GM21528 (cell line): ENCODE measurements at regions not wholly inside any gene's neighbourhood (a gene's known extent, or its start where the extent isn't known, plus 50 kb on each side); places are given as distances from the start of the nearest gene placed in this dataset.
"Not testable (repeated sequence)": the region's sequence is repeated elsewhere in the genome, so short reads cannot be mapped to it uniquely, and the experiment has no call there.

Source experiments
- ATAC-seq: cut with Tn5 transposase; IDR thresholded peaks from one replicate; pipeline ENCODE4 v1.9.1; 2021; ENCODE audit warnings: mild to moderate bottlenecking, moderate library complexity; ENCODE audit not compliant: unreplicated experiment, low FRiP score

DNA sequence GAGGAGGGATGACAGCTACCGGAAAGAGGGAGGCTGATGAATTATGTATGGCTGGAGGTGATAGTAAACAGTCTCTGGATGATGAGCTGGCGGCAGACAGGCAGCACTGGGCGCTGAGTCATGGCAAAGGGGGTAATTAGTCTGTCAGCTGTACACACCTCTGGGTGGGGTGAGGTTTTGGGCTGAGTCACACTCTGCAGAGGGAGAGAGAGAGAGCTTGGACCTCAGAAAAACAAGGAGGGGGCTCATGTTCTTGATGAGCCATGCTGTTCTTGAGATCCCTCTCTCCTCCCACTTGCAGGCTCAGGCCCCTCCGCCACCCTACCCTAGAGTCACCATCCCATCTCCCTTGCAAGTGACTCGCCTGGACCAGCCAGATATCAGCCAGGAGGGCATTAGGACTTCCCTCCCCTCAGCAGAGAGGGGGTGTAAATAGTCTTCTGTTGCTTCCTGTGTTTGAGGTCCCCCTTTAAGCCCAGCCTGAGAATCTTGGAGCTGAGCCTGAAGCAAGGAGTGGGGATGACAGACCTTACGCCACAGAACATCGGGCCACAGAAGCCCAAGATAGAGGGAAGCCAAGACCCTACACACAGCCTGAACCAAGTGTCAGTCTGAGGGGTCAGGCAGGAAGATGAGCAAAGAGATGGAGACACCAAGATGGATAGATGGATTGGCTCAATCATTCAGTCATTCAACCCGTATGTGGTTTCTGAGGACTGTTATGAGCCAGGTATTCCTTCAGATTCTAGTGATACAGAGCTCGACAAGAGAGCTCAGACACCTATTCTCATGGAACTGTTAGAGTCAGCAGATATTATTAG is 383.2 kb upstream of the CCL2 start:
- no peak for ATAC-seq

DNA sequence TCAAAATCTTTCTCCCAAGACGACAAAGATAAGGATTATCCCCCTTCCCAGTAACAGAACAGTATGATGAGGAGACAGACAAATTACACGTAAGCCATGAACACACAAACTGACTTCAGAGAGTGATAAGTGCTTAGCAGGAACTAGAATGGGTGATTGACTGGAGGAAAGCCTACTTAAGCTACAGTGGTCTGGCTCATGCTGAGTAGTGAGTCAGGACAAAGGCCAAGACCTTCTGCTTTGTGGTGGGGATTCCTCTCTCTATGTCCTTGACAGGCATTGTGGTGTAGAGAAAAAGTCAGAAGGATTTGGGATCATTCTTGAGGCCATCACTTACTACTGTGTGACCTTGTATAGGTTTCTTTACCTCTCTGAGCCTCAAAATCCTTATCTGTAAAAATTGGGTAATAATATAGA is 381.9 kb upstream of the CCL2 start:
- no peak for ATAC-seq

- no peak for ATAC-seq
Observed at GRCh38 chr17:33874617-33875060, 380.4 kb upstream of the CCL2 start.

DNA sequence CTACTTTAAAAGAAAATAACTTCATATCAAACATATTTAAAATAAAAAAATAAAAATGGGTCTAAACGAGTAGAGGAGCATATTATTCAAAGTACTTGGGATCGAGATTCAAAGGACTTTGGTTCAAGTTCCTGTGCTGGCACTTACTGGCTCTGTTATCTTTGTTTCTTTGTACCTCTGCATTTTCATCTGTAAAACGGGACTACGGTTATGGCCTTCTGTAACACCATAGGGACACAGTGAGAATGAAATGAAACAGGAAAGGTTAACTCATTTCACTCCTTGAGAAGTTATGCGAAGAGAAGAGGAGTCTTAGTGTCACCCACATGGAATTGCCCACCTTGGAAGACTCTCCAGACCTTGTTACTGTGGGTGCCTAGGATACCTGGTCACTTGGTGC is 379.1 kb upstream of the CCL2 start:
- ATAC-seq = no peak

DNA sequence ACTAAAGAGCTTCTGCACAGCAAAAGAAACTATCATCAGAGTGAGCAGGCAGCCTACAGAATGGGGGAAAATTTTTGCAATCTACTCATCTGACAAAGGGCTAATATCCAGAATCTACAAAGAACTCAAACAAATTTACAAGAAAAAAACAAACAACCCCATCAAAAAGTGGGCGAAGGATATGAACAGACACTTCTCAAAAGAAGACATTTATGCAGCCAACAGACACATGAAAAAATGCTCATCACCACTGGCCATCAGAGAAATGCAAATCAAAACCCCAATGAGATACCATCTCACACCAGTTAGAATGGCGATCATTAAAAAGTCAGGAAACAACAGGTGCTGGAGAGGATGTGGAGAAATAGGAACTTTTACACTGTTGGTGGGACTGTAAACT is 372.8 kb upstream of the CCL2 start:
- not testable (repeated sequence) for ATAC-seq

DNA sequence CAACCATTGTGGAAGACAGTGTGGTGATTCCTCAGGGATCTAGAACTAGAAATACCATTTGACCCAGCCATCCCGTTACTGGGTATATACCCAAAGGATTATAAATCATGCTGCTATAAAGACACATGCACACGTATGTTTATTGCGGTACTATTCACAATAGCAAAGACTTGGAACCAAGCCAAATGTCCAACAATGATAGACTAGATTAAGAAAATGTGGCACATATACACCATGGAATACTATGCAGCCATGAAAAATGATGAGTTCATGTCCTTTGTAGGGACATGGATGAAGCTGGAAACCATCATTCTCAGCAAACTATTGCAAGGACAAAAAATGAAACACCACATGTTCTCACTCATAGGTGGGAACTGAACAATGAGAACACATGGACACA is 372.4 kb upstream of the CCL2 start:
- not testable (repeated sequence) for ATAC-seq

DNA sequence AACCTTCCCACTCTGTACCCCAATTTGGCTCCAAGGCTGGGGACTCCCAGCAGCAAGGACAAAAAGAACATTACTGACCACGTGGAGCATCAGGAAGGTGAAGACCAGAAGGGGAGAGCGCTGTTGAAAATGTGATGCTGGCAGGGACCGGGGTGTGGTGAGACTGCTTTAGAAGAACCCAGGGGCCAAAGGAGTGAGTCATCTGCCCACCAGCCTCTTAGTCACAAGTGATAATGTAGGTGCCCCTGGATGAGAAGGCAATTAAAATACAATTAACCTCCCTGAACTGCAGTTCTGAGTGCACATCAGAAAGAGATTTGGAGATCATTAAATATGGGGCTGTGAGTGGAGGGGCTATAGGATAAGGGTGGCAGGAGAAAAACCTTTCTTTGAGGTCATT is 366.6 kb upstream of the CCL2 start:
- ATAC-seq = no peak

- no peak for ATAC-seq
Observed at GRCh38 chr17:33889040-33889439, 366.0 kb upstream of the CCL2 start.

DNA sequence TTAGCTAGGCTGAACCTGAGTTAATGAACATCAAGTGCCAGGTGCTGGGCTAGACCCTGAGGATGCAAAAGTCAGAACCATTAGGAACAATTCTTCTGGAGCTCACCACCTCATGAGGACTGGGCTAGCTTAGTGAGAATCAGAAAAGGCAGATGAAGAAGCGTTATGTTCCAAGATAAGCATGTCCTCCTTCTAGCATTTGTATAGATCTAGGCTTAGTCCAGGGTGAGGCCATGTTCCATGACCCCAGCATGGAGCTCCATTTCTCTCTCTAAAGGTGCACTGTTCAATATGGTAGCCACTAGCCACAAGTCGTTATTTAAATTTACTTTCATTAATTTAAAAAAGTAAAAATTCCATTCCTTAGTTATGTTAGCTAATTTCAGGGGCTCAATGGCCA is 365.3 kb upstream of the CCL2 start:
- no peak for ATAC-seq

DNA sequence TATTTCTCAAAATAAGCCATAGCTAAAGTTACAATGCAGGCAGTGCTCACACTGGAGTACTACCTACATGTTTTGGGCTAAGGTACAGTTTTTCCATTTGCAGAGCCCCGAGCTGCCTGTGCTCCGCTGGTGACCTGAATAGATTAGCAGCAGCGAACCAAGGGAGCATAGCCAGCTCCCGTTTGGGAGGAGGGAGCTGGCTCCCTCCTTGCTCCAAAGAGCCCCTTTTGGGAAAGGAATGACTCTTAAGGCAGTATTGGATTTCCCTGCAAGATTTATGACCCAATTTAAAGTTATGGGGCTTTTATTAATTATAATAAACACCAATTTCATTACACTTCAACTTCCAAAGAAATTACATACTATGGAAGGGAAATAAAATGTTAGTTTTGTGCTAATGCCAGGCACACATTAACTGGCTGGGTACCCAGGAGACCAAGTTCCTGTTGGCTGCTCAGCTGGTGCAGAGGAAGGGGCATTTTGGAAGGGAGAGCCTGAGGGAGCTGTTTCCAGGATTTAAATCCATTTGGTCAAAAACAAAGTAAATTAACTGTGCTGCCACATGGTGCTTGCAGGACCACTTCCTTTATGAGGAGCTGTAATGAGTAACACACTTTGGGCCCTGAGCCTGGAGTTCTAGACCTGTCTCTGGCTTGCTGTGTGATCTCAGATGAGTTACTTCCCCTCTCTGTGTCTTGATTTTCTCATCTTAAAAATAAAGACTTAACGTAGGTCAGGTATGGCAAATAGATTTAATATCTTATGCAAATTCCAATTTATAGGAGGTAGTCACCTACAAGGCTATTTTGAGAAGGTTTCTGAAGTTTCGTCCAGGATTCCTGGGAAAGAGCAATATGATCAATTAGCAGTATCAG is 362.1 kb upstream of the CCL2 start:
- no peak for ATAC-seq

DNA sequence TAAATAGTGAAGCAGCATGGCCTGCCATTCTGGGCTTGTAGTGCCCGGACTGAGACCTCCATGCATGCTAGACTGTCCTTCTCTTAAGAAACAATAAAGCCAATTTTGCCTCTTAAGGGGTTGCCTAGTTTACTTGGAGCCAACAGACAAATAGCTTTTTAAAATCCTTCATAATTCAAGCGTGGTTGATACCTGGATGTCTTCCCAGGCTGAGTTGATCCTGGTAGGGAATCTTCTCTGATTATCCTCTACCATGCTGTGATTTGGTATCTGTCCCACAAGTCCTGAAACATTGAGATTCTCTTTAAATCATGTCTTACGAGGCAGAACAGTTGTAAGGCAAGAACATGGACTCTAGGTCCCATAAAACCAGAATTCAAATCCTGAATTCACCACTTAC is 359.6 kb upstream of the CCL2 start:
- no peak for ATAC-seq

DNA sequence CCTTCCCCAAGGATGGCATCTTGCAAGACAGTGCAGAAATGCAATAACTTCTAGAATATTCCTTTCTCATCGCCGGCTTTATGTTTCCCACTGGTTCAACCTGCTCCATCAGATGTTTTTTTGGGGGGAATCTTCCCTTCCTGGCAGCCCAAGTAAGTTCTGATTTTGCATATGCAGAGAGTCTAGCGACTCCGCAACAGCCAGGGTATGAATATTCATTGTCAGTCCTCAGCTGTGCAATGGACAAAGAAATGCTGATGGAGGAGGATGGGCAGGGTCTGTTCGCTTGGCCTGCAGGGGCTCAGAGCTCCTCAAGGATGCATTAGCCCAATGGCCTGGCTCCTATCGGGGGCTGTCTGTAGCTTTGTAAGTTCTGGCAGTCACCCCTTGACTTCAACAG is 358.8 kb upstream of the CCL2 start:
- no peak for ATAC-seq

DNA sequence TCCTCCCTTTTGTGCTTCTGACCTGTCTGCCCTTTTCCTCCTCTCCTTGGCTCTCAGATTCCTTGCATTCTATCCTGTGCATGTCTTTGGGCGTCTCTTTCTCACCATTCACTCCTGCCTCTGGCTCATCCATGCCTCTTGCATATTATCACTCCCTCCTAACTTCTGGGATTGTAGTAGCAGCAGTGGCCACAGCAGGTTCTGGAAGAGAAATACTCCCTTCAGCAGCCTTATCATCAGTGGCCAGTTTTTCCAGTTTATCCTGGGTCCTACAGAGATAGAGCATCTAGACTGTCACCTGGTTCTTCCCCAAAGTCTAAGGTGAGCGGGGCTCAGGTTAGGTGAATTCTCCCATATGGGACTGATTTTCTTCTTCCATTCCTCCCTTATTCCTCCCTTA is 354.0 kb upstream of the CCL2 start:
- ATAC-seq = no peak

DNA sequence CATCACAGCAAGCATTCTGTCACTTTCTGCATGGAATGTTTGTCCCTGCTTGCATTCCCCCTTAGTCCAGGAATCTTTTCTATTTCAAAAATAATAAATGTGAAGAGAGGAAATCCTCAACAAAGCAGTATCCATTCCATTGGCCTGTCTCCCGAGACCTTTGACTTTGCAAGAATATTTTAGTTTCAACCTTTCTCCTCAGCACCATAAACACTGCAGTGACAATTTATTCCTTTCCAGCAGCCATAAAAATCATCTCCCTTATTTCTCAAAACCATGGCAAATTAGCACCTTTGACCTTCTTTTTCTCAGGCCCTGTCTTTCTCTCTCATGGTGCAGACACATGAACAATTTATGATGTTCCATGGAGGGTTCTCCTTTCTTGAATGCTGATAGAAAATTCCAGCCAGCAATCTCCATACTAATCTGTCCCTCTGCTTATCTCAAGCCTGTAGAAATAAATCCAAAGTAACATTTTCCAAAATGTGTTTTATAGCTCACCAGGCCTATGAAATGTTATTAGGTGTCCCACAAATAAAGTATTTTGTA is 352.1 kb upstream of the CCL2 start:
- no peak for ATAC-seq

- ATAC-seq = no peak
Observed at GRCh38 chr17:33904476-33904875, 350.6 kb upstream of the CCL2 start.

- ATAC-seq = no peak
Observed at GRCh38 chr17:33905338-33905800, 349.7 kb upstream of the CCL2 start.

- ATAC-seq = no peak
Observed at GRCh38 chr17:33908363-33909064, 346.6 kb upstream of the CCL2 start.

DNA sequence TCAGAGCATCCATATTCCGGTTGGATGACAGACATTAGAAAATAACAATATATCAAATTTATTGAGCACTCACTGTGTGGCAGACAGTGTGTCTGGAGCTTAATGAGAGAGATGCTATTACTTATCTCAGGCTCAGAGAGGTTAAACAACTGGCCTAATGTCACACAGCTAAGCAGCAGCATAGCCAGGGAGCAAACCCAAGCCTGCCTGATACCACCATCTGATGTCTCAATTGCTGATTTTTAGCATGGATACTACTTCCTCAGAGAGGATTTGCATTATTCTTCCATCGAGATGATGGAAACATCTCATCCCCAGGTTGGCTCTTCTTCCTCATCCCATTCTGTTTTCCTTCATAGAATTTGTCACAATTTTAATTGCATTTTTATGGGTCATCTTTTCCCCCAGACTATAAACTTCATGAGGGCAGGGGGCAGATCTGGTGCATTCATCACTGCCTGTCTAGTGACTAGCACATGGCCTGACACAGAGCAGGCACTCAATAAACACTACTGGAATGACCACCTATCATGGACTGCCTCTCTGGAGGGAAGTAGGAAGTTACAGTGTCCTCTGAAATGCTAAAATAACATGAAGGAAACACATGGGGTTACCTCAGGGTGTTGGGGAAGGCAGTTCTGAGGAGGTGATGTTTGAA is 344.8 kb upstream of the CCL2 start:
- ATAC-seq = no peak

DNA sequence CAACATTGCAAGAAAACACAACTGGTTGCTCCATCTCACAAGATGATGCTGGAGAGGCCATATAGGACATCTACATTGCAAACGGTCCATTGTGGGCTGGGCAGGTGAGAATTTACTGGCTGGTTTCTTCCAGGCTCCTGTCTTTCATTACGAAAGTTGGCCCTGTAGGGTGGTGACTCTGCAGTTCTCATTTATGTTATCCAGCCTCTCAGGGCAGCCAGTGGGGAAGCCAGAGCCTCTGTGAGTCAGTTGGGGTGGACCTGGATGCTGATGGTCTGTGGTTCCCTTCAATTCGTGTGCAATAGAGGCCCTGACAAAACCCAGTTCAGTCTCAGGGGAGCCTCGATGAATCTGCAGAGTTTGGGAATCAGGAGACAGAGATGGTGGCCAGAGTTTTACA is 341.0 kb upstream of the CCL2 start:
- no peak for ATAC-seq

DNA sequence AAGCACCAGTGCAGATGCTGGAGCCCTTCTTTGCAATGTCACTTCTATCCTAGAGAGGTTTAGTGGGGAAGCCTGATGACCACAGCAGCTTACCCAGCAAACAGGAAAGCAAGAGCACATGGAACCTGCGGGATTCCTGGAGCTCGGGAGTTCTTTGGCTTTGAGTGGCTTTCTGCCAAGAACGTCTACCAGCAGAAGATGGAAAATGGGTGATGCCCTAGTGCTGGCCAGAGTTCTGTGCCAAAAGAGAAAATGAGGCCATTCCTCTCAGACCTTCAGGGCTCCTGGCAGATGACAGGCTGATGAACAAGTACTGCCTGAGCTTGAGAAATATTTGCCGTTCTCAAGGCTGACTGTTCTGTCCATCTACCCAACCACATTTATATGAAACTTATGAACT is 332.1 kb upstream of the CCL2 start:
- no peak for ATAC-seq
